GM23338 (cell line): ENCODE measurements at regions not wholly inside any gene's neighbourhood (a gene's known extent, or its start where the extent isn't known, plus 50 kb on each side); places are given as distances from the start of the nearest gene placed in this dataset.

Experiments
- CREB1 ChIP-seq: fragments of 250-450 bp; sonication (Bioruptor Pico); IDR thresholded peaks from 2 replicates; pipeline ENCODE4 v1.5.0; 2020; ENCODE audit warnings: low read depth, mild to moderate bottlenecking, moderate library complexity
- EZH2 ChIP-seq: fragments of 200-600 bp; sonication (generic); IDR thresholded peaks from one replicate; pipeline ENCODE4 v1.8.0; 2017; ENCODE audit warnings: antibody characterized with exemption, mild to moderate bottlenecking, low read depth; ENCODE audit not compliant: unreplicated experiment
- EZH2phosphoT487 ChIP-seq: fragments of 200-600 bp; sonication (generic); IDR thresholded peaks from one replicate; pipeline ENCODE4 v1.8.1; 2018; ENCODE audit warnings: antibody characterized with exemption; ENCODE audit not compliant: unreplicated experiment
- JUNB ChIP-seq: IDR thresholded peaks from one replicate; pipeline ENCODE4 v1.6.1; 2016; ENCODE audit warnings: antibody characterized with exemption; ENCODE audit not compliant: unreplicated experiment
- POLR2AphosphoS5 ChIP-seq: IDR thresholded peaks from 2 replicates; pipeline ENCODE4 v1.6.1; 2016; ENCODE audit warnings: antibody characterized with exemption, low read depth
- ZNF114 ChIP-seq: fragments of 250-450 bp; sonication (Bioruptor Pico); IDR thresholded peaks from 2 replicates; pipeline ENCODE4 v1.5.0; 2020; ENCODE audit warnings: mild to moderate bottlenecking, moderate library complexity
- ZNF331 ChIP-seq: fragments of 250-450 bp; sonication (Bioruptor Pico); IDR thresholded peaks from 2 replicates; pipeline ENCODE4 v1.5.0; 2020; ENCODE audit warnings: low read depth, mild to moderate bottlenecking, moderate library complexity
- TF ChIP-seq, protein P1 (sequence below), 2 experiments: fragments of 200-600 bp in 1 of 2; sonication (generic) in 1 of 2; conservative IDR thresholded peaks; 2 replicates each; pipeline versions ENCODE4 v1.5.1 to v1.6.1; 2016 to 2017; ENCODE audit warnings: antibody characterized with exemption in 2 of 2, low read depth in 2 of 2, mild to moderate bottlenecking in 2 of 2, moderate library complexity in 1 of 2
- TF ChIP-seq, protein P2 (sequence below): IDR thresholded peaks from 2 replicates; pipeline ENCODE4 v1.6.1; 2016; ENCODE audit warnings: antibody characterized with exemption
- TF ChIP-seq, protein P3 (sequence below): IDR thresholded peaks from one replicate; pipeline ENCODE4 v1.6.1; 2018; ENCODE audit warnings: antibody characterized with exemption; ENCODE audit not compliant: unreplicated experiment

DNA sequence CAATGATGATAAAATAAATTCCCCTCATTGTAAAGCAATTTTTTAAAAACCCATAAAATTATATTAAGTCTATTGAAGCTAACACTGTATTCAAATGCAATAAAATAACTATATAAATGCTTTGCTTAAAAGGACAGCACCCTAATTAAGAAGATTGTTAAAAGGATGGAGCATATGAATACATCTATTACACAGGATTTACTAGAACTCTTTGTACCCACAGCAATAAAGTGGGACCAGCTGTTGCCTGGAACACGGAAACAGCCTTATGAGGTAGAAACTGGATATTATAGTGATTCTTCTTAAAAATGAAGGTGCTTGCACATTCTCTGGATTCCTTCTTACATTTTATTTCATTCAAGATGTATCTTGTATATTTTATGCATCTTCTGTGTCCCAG is 298.7 kb upstream of the KLF3 start:
- TF ChIP-seq, protein P1, sequence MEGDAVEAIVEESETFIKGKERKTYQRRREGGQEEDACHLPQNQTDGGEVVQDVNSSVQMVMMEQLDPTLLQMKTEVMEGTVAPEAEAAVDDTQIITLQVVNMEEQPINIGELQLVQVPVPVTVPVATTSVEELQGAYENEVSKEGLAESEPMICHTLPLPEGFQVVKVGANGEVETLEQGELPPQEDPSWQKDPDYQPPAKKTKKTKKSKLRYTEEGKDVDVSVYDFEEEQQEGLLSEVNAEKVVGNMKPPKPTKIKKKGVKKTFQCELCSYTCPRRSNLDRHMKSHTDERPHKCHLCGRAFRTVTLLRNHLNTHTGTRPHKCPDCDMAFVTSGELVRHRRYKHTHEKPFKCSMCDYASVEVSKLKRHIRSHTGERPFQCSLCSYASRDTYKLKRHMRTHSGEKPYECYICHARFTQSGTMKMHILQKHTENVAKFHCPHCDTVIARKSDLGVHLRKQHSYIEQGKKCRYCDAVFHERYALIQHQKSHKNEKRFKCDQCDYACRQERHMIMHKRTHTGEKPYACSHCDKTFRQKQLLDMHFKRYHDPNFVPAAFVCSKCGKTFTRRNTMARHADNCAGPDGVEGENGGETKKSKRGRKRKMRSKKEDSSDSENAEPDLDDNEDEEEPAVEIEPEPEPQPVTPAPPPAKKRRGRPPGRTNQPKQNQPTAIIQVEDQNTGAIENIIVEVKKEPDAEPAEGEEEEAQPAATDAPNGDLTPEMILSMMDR (conservative IDR thresholded peaks at IDR 0.05; ENCODE audit: low read depth in 2 of 2), result no peak
- TF ChIP-seq CREB1 (CRISPR knock-in tag) (no peak), POLR2AphosphoS5 (no peak), EZH2 (no peak), EZH2phosphoT487 (no peak), JUNB (no peak), ZNF331 (CRISPR knock-in tag) (no peak), ZNF114 (CRISPR knock-in tag) (no peak)
- TF ChIP-seq, protein P2, sequence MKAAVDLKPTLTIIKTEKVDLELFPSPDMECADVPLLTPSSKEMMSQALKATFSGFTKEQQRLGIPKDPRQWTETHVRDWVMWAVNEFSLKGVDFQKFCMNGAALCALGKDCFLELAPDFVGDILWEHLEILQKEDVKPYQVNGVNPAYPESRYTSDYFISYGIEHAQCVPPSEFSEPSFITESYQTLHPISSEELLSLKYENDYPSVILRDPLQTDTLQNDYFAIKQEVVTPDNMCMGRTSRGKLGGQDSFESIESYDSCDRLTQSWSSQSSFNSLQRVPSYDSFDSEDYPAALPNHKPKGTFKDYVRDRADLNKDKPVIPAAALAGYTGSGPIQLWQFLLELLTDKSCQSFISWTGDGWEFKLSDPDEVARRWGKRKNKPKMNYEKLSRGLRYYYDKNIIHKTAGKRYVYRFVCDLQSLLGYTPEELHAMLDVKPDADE, result no peak
- TF ChIP-seq, protein P3, sequence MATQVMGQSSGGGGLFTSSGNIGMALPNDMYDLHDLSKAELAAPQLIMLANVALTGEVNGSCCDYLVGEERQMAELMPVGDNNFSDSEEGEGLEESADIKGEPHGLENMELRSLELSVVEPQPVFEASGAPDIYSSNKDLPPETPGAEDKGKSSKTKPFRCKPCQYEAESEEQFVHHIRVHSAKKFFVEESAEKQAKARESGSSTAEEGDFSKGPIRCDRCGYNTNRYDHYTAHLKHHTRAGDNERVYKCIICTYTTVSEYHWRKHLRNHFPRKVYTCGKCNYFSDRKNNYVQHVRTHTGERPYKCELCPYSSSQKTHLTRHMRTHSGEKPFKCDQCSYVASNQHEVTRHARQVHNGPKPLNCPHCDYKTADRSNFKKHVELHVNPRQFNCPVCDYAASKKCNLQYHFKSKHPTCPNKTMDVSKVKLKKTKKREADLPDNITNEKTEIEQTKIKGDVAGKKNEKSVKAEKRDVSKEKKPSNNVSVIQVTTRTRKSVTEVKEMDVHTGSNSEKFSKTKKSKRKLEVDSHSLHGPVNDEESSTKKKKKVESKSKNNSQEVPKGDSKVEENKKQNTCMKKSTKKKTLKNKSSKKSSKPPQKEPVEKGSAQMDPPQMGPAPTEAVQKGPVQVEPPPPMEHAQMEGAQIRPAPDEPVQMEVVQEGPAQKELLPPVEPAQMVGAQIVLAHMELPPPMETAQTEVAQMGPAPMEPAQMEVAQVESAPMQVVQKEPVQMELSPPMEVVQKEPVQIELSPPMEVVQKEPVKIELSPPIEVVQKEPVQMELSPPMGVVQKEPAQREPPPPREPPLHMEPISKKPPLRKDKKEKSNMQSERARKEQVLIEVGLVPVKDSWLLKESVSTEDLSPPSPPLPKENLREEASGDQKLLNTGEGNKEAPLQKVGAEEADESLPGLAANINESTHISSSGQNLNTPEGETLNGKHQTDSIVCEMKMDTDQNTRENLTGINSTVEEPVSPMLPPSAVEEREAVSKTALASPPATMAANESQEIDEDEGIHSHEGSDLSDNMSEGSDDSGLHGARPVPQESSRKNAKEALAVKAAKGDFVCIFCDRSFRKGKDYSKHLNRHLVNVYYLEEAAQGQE, result no peak
